ENCODE measurements at regions not wholly inside any gene's neighbourhood (a gene's known extent, or its start where the extent isn't known, plus 50 kb on each side); places are given as distances from the start of the nearest gene placed in this dataset.

DNA sequence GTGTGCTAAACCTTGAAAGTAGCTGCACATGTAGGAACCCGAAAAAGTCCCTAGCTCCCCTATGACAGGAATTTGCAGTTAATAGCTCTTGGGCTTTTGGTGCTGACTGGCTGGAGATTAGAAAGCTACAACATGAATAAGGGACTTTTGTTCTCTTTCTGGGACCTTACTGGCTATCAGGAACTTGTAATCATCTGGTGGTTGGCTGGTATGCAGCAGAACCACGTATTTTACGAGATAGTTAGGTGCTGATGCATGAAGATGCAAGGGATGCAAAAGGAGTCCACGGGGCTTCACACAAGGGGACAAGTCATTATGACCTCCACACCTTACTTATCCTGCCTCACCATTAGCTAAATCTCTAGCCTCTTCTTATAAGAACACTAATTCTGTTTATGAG lies 190.2 kb upstream of the NRXN1 start:
- DNase-seq = no peak
- Mint-ChIP-seq H3K4me1 (ENCODE audit: low read depth) (no peaks in the 10 kb centered on the region), H3K4me3 (no peak overlapping the region), H3K27me3 (no peaks in the 10 kb centered on the region), H3K27ac (no peak overlapping the region), H3K9me3 (peaks cover 6% of the 10 kb centered on the region), H3K36me3 (ENCODE audit: low read depth) (no peaks in the 10 kb centered on the region)
- intact Hi-C loops (cut with micrococcal nuclease) = no loop called here
- no peak for ATAC-seq
- POLR2A ChIA-PET = no interaction called here
- CTCF ChIA-PET = no interaction called here
- no peak for TF ChIP-seq CTCF (IDR thresholded peaks at IDR 0.05)

DNA sequence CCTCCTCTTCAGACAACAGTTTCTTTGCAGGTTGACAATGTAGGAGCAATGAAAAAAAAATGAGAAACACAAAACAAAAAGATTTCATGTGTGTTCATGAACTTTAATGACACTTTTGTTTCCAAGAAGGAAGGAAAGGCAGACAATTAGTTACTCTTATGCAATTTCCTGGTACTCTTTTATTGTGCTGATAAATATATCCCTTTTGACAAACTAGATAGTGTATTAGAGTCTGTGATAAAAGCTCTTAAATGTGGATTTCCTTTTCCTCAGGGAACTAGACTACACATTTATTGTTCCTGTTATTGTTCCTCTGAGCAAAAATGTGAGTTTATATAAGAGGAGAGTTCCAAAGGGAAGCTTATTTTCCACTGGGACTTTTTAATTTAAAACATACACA lies 188.7 kb upstream of the NRXN1 start:
- no peak for ATAC-seq
- ChIA-PET CTCF (no interaction called here), POLR2A (no interaction called here)
- intact Hi-C loops (cut with micrococcal nuclease) = no loop called here
- Mint-ChIP-seq H3K27ac (no peak overlapping the region), H3K36me3 (ENCODE audit: low read depth) (no peaks in the 10 kb centered on the region), H3K27me3 (no peaks in the 10 kb centered on the region), H3K9me3 (peaks cover 6% of the 10 kb centered on the region), H3K4me3 (no peak overlapping the region), H3K4me1 (ENCODE audit: low read depth) (no peaks in the 10 kb centered on the region)
- TF ChIP-seq CTCF (IDR thresholded peaks at IDR 0.05) = no peak
- DNase-seq = no peak

DNA sequence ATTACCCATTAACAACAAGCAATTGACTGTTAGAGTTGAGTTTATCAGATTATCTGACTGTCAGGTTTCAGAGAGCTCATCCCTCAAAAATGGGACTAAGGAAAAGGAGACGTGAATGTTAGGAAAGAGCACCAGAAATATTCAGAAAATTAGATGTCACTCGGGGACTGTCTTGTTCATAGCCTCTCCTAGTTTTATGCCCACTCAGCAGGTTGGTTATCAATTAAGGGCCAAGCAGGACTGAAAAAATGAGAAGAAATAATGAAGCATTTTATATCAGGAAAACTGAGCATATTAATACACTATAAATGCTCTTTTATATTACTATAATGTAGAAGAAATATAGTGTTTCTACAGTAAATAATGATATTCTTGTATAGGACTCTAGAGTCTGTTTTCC lies 188.1 kb upstream of the NRXN1 start:
- Mint-ChIP-seq H3K9me3 (peaks cover 6% of the 10 kb centered on the region), H3K4me3 (no peak overlapping the region), H3K4me1 (ENCODE audit: low read depth) (no peaks in the 10 kb centered on the region), H3K27me3 (no peaks in the 10 kb centered on the region), H3K36me3 (ENCODE audit: low read depth) (no peaks in the 10 kb centered on the region), H3K27ac (no peak overlapping the region)
- ATAC-seq (no peak), DNase-seq (no peak)
- TF ChIP-seq CTCF (IDR thresholded peaks at IDR 0.05) = no peak
- POLR2A ChIA-PET = no interaction called here
- CTCF ChIA-PET = no interaction called here
- intact Hi-C loops (cut with micrococcal nuclease) = no loop called here

- DNase-seq = no peak
- Mint-ChIP-seq H3K4me1 (ENCODE audit: low read depth) (no peaks in the 10 kb centered on the region), H3K36me3 (ENCODE audit: low read depth) (no peaks in the 10 kb centered on the region), H3K4me3 (no peak overlapping the region), H3K27ac (no peak overlapping the region), H3K9me3 (peaks cover 6% of the 10 kb centered on the region), H3K27me3 (no peaks in the 10 kb centered on the region)
- ChIA-PET POLR2A (no interaction called here), CTCF (no interaction called here)
- no peak for TF ChIP-seq CTCF (IDR thresholded peaks at IDR 0.05)
- no peak for ATAC-seq
- intact Hi-C loops (cut with micrococcal nuclease) = no loop called here
Measured at GRCh38 chr2:51219468-51219867, 187.5 kb upstream of the NRXN1 start.

GRCh38 chr2:51218047-51218446 lies 186.1 kb upstream of the NRXN1 start:
- no peak for TF ChIP-seq CTCF (IDR thresholded peaks at IDR 0.05)
- Mint-ChIP-seq H3K27ac (no peak overlapping the region), H3K4me3 (no peak overlapping the region), H3K27me3 (no peaks in the 10 kb centered on the region), H3K36me3 (ENCODE audit: low read depth) (no peaks in the 10 kb centered on the region), H3K9me3 (peaks cover 5% of the 10 kb centered on the region), H3K4me1 (ENCODE audit: low read depth) (no peaks in the 10 kb centered on the region)
- CTCF ChIA-PET = no interaction called here
- POLR2A ChIA-PET = no interaction called here
- no peak for ATAC-seq
- intact Hi-C loops (cut with micrococcal nuclease) = no loop called here
- DNase-seq = no peak
